ENCODE measurements at regions not wholly inside any gene's neighbourhood (a gene's known extent, or its start where the extent isn't known, plus 50 kb on each side); places are given as distances from the start of the nearest gene placed in this dataset.

GRCh38 chr2:180829836-180830235 lies 150.6 kb upstream of the UBE2E3 start:
- no peak for TF ChIP-seq CTCF (IDR thresholded peaks at IDR 0.05; ENCODE audit: insufficient read depth, low read length, poor library complexity, severe bottlenecking)
- TF ChIP-seq EZH2phosphoT487 (conservative IDR thresholded peaks at IDR 0.05; ENCODE audit: low read length), result no peak

Data from SU-DHL-6 (cell line).